Prostate gland (tissue), 2 donors: ENCODE measurements at regions not wholly inside any gene's neighbourhood (a gene's known extent, or its start where the extent isn't known, plus 50 kb on each side); places are given as distances from the start of the nearest gene placed in this dataset.

Source experiments
- POLR2A ChIP-seq: fragments of 450-650 bp; IDR thresholded peaks from one replicate; pipeline ENCODE4 v1.6.1; 2016; ENCODE audit warnings: antibody characterized with exemption, mild to moderate bottlenecking
- POLR2AphosphoS5 ChIP-seq: sonication (generic); formaldehyde crosslinking; IDR thresholded peaks from one replicate; pipeline ENCODE4 v1.6.1; 2017; ENCODE audit warnings: antibody characterized with exemption
- TF ChIP-seq, protein P1 (sequence below), 4 experiments: fragments of 200-600 bp in 2 of 4; fragments of 450-650 bp in 2 of 4; sonication (generic) in 2 of 4; IDR thresholded peaks; 1 replicate in 3 of 4; 2 replicates in 1 of 4; pipeline ENCODE4 v1.5.1; 2016 to 2019; ENCODE audit warnings: antibody characterized with exemption in 4 of 4, mild to moderate bottlenecking in 2 of 4, moderate library complexity in 2 of 4

DNA sequence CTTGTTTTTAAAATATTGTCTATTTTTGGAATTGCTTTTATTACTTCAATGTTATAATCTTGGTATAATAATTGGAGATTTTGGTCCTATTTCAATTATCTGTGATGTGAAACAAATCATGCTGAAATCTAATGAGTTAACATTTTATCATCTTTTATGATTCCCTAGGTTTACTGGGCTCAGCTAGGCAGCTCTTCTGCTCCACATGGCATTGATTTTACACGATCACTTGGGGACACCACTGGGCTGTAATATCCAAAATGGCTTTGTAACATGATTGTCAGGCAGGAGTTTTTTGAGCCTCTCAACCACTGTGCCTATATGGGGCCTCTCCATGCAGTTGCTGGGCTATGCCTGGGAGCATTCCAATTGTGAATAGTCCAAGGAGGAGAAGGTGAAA lies 163.3 kb downstream of the PYDC2 start:
- TF ChIP-seq, protein P1, sequence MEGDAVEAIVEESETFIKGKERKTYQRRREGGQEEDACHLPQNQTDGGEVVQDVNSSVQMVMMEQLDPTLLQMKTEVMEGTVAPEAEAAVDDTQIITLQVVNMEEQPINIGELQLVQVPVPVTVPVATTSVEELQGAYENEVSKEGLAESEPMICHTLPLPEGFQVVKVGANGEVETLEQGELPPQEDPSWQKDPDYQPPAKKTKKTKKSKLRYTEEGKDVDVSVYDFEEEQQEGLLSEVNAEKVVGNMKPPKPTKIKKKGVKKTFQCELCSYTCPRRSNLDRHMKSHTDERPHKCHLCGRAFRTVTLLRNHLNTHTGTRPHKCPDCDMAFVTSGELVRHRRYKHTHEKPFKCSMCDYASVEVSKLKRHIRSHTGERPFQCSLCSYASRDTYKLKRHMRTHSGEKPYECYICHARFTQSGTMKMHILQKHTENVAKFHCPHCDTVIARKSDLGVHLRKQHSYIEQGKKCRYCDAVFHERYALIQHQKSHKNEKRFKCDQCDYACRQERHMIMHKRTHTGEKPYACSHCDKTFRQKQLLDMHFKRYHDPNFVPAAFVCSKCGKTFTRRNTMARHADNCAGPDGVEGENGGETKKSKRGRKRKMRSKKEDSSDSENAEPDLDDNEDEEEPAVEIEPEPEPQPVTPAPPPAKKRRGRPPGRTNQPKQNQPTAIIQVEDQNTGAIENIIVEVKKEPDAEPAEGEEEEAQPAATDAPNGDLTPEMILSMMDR (IDR thresholded peaks at IDR 0.05) = no peak
- no peak for TF ChIP-seq POLR2A
- TF ChIP-seq POLR2AphosphoS5 = no peak
